GM18858 (cell line): ENCODE measurements at regions not wholly inside any gene's neighbourhood (a gene's known extent, or its start where the extent isn't known, plus 50 kb on each side); places are given as distances from the start of the nearest gene placed in this dataset.
A peak's percentile ranks its signal among the peaks of the same experiment; 100 is the strongest.

Experiments used
- ATAC-seq: cut with Tn5 transposase; IDR thresholded peaks from one replicate; pipeline ENCODE4 v1.9.1; 2021; ENCODE audit not compliant: unreplicated experiment

GRCh38 chr1:194230351-194231144, 1044.1 kb upstream of the B3GALT2 start:
- no peak for ATAC-seq

- ATAC-seq: no peak
These were observed 1042.0 kb upstream of the B3GALT2 start for GRCh38 chr1:194228427-194228826.

- no peak for ATAC-seq
These were observed 1040.7 kb upstream of the B3GALT2 start for GRCh38 chr1:194227161-194227560.

- ATAC-seq: peak; percentile 92
These were observed 1039.4 kb upstream of the B3GALT2 start for GRCh38 chr1:194225821-194226220.

- ATAC-seq: no peak
These were observed 1037.2 kb upstream of the B3GALT2 start for GRCh38 chr1:194223596-194223995.

GRCh38 chr1:194215448-194215847, 1029.0 kb upstream of the B3GALT2 start:
- ATAC-seq: no peak

- ATAC-seq: no peak
These were observed 1028.3 kb upstream of the B3GALT2 start for GRCh38 chr1:194214735-194215134.

- no peak for ATAC-seq
These were observed 1023.5 kb upstream of the B3GALT2 start for GRCh38 chr1:194209920-194210319.

GRCh38 chr1:194208674-194209073, 1022.3 kb upstream of the B3GALT2 start:
- ATAC-seq: no peak

GRCh38 chr1:194196562-194196961, 1010.1 kb upstream of the B3GALT2 start:
- no peak for ATAC-seq

GRCh38 chr1:194194724-194195123, 1008.3 kb upstream of the B3GALT2 start:
- ATAC-seq: no peak

- ATAC-seq: no peak
These were observed 998.6 kb upstream of the B3GALT2 start for GRCh38 chr1:194184974-194185373.

- ATAC-seq: no peak
These were observed 998.0 kb upstream of the B3GALT2 start for GRCh38 chr1:194184425-194184824.

GRCh38 chr1:194181845-194182244, 995.4 kb upstream of the B3GALT2 start:
- no peak for ATAC-seq

GRCh38 chr1:194176212-194176611, 989.8 kb upstream of the B3GALT2 start:
- ATAC-seq: no peak

- ATAC-seq: no peak
These were observed 988.8 kb upstream of the B3GALT2 start for GRCh38 chr1:194175251-194175650.

GRCh38 chr1:194174528-194174927, 988.1 kb upstream of the B3GALT2 start:
- ATAC-seq: no peak

- ATAC-seq: no peak
These were observed 985.2 kb upstream of the B3GALT2 start for GRCh38 chr1:194171596-194171995.

- no peak for ATAC-seq
These were observed 981.7 kb upstream of the B3GALT2 start for GRCh38 chr1:194167956-194168640.

GRCh38 chr1:194164755-194165154, 978.3 kb upstream of the B3GALT2 start:
- no peak for ATAC-seq

GRCh38 chr1:194161591-194161990, 975.2 kb upstream of the B3GALT2 start:
- no peak for ATAC-seq

- ATAC-seq: no peak
These were observed 973.5 kb upstream of the B3GALT2 start for GRCh38 chr1:194159941-194160340.
